ENCODE measurements at regions not wholly inside any gene's neighbourhood (a gene's known extent, or its start where the extent isn't known, plus 50 kb on each side); places are given as distances from the start of the nearest gene placed in this dataset.
A peak's percentile ranks its signal among the peaks of the same experiment; 100 is the strongest.

- Histone ChIP-seq H4K8ac (ENCODE audit: low read depth, low read length) (no peak overlapping the region), H4K91ac (ENCODE audit: low read depth, low read length, poor library complexity) (no peak overlapping the region), H3K23ac (ENCODE audit: low read depth, low read length, poor library complexity) (no peak overlapping the region), H3K9me3 (replicated peaks in 1 of 2; ENCODE audit: control insufficient read depth in 2 of 2, insufficient read depth in 1 of 2, low read depth in 1 of 2, low read length in 2 of 2) (no peaks in the 10 kb centered on the region), H3K27me3 (ENCODE audit: control insufficient read depth in 3 of 3, insufficient read depth in 3 of 3, low read depth in 1 of 3, low read length in 3 of 3) (peaks cover 0 to 14% (median 0%) of the 10 kb centered on the region in 3 experiments), H2AK5ac (ENCODE audit: low read depth, low read length) (no peak overlapping the region), H2AFZ (ENCODE audit: low read length) (no peak overlapping the region), H2BK120ac (ENCODE audit: low read depth, low read length) (no peak overlapping the region), H2BK12ac (ENCODE audit: low read length) (no peak overlapping the region), H3K27ac (replicated peaks; ENCODE audit: low read length) (no peak overlapping the region), H3K36me3 (replicated peaks in 1 of 2; ENCODE audit: control insufficient read depth in 2 of 2, insufficient read depth in 2 of 2, low read length in 2 of 2) (no peaks in the 10 kb centered on the region), H3K4ac (ENCODE audit: low read length) (no peak overlapping the region), H3K79me1 (ENCODE audit: low read depth, low read length) (no peaks in the 10 kb centered on the region), H3K18ac (ENCODE audit: low read length) (peak overlapping the region; percentile 57), H3K9ac (ENCODE audit: low read depth, low read length, poor library complexity) (no peak overlapping the region), H3K4me2 (ENCODE audit: insufficient read depth, low read length, poor library complexity, severe bottlenecking) (no peak overlapping the region), H3K4me1 (ENCODE audit: control insufficient read depth in 2 of 2, insufficient read depth in 1 of 2, low read depth in 1 of 2, low read length in 2 of 2) (peaks cover 0 to 9% of the 10 kb centered on the region in 2 donors), H3K14ac (ENCODE audit: low read length) (no peak overlapping the region), H2BK5ac (ENCODE audit: low read length) (no peak overlapping the region), H2BK15ac (ENCODE audit: low read length) (no peak overlapping the region), H3K4me3 (ENCODE audit: low read length in 2 of 2) (no peak overlapping the region)
- DNase-seq (ENCODE audit: low spot score): no peak
- no CpG with 5 or more reads among the region's 6 CpGs for WGBS, 2 donors (ENCODE audit: extremely low coverage in 2 of 2, insufficient read length in 2 of 2, insufficient replicate concordance in 1 of 2)
These were observed 376.4 kb upstream of the ATP5MC3 start for GRCh38 chr2:175557810-175558377.

- no peak overlapping the region for H4K91ac ChIP-seq (ENCODE audit: low read depth, low read length, poor library complexity)
These were observed 372.4 kb upstream of the ATP5MC3 start for GRCh38 chr2:175553910-175554309.

GRCh38 chr2:175552902-175553301, 371.4 kb upstream of the ATP5MC3 start:
- no peak overlapping the region for H2AFZ ChIP-seq (ENCODE audit: low read length)
- H4K8ac ChIP-seq (ENCODE audit: low read depth, low read length): no peak overlapping the region
- H2BK12ac ChIP-seq (ENCODE audit: low read length): no peak overlapping the region
- no peak overlapping the region for H4K91ac ChIP-seq (ENCODE audit: low read depth, low read length, poor library complexity)
- no peak overlapping the region for H3K9ac ChIP-seq (ENCODE audit: low read depth, low read length, poor library complexity)
- no peak overlapping the region for H3K14ac ChIP-seq (ENCODE audit: low read length)
- no peak overlapping the region for H2BK15ac ChIP-seq (ENCODE audit: low read length)
- peaks cover 0 to 8% of the 10 kb centered on the region in 2 donors for H3K4me1 ChIP-seq (ENCODE audit: control insufficient read depth in 2 of 2, insufficient read depth in 1 of 2, low read depth in 1 of 2, low read length in 2 of 2)
- H3K4ac ChIP-seq (ENCODE audit: low read length): no peak overlapping the region
- no peak overlapping the region for H2BK5ac ChIP-seq (ENCODE audit: low read length)
- H3K4me2 ChIP-seq (ENCODE audit: insufficient read depth, low read length, poor library complexity, severe bottlenecking): no peak overlapping the region
- H3K9me3 ChIP-seq (replicated peaks in 1 of 2; ENCODE audit: control insufficient read depth in 2 of 2, insufficient read depth in 1 of 2, low read depth in 1 of 2, low read length in 2 of 2): no peaks in the 10 kb centered on the region
- H3K23ac ChIP-seq (ENCODE audit: low read depth, low read length, poor library complexity): no peak overlapping the region
- H3K4me3 ChIP-seq (ENCODE audit: low read length in 2 of 2): no peak overlapping the region
- H2AK5ac ChIP-seq (ENCODE audit: low read depth, low read length): no peak overlapping the region
- H2BK120ac ChIP-seq (ENCODE audit: low read depth, low read length): no peak overlapping the region
- DNase-seq (ENCODE audit: low spot score): no peak
- peaks cover 0 to 10% (median 0%) of the 10 kb centered on the region in 3 experiments for H3K27me3 ChIP-seq (ENCODE audit: control insufficient read depth in 3 of 3, insufficient read depth in 3 of 3, low read depth in 1 of 3, low read length in 3 of 3)
- H3K79me1 ChIP-seq (ENCODE audit: low read depth, low read length): no peaks in the 10 kb centered on the region
- no peak overlapping the region for H3K27ac ChIP-seq (replicated peaks; ENCODE audit: low read length)
- H3K36me3 ChIP-seq (replicated peaks in 1 of 2; ENCODE audit: control insufficient read depth in 2 of 2, insufficient read depth in 2 of 2, low read length in 2 of 2): no peaks in the 10 kb centered on the region
- no peak overlapping the region for H3K18ac ChIP-seq (ENCODE audit: low read length)
- WGBS, 2 donors (ENCODE audit: extremely low coverage in 2 of 2, insufficient read length in 2 of 2, insufficient replicate concordance in 1 of 2): no CpG with 5 or more reads among the region's 1 CpG

More at GRCh38 chr2:175553910-175554309, 372.4 kb upstream of the ATP5MC3 start:
- Histone ChIP-seq H3K9me3 (replicated peaks in 1 of 2; ENCODE audit: control insufficient read depth in 2 of 2, insufficient read depth in 1 of 2, low read depth in 1 of 2, low read length in 2 of 2) (no peaks in the 10 kb centered on the region), H2BK120ac (ENCODE audit: low read depth, low read length) (no peak overlapping the region), H3K27me3 (ENCODE audit: control insufficient read depth in 3 of 3, insufficient read depth in 3 of 3, low read depth in 1 of 3, low read length in 3 of 3) (peaks cover 0 to 14% (median 0%) of the 10 kb centered on the region in 3 experiments), H3K14ac (ENCODE audit: low read length) (no peak overlapping the region), H3K23ac (ENCODE audit: low read depth, low read length, poor library complexity) (no peak overlapping the region), H2AFZ (ENCODE audit: low read length) (no peak overlapping the region), H3K4ac (ENCODE audit: low read length) (no peak overlapping the region), H2BK5ac (ENCODE audit: low read length) (no peak overlapping the region), H3K4me2 (ENCODE audit: insufficient read depth, low read length, poor library complexity, severe bottlenecking) (no peak overlapping the region), H2AK5ac (ENCODE audit: low read depth, low read length) (no peak overlapping the region), H3K4me1 (ENCODE audit: control insufficient read depth in 2 of 2, insufficient read depth in 1 of 2, low read depth in 1 of 2, low read length in 2 of 2) (peaks cover 0 to 9% of the 10 kb centered on the region in 2 donors), H3K27ac (replicated peaks; ENCODE audit: low read length) (no peak overlapping the region), H3K36me3 (replicated peaks in 1 of 2; ENCODE audit: control insufficient read depth in 2 of 2, insufficient read depth in 2 of 2, low read length in 2 of 2) (no peaks in the 10 kb centered on the region), H2BK15ac (ENCODE audit: low read length) (no peak overlapping the region), H2BK12ac (ENCODE audit: low read length) (no peak overlapping the region), H3K9ac (ENCODE audit: low read depth, low read length, poor library complexity) (no peak overlapping the region), H3K18ac (ENCODE audit: low read length) (no peak overlapping the region), H4K8ac (ENCODE audit: low read depth, low read length) (no peak overlapping the region), H3K79me1 (ENCODE audit: low read depth, low read length) (no peaks in the 10 kb centered on the region), H3K4me3 (ENCODE audit: low read length in 2 of 2) (no peak overlapping the region)
- no CpG with 5 or more reads among the region's 2 CpGs for WGBS, 2 donors (ENCODE audit: extremely low coverage in 2 of 2, insufficient read length in 2 of 2, insufficient replicate concordance in 1 of 2)
- DNase-seq (ENCODE audit: low spot score): no peak

GRCh38 chr2:175540421-175540820, 358.9 kb upstream of the ATP5MC3 start:
- H3K4me3 ChIP-seq (ENCODE audit: low read length in 2 of 2): no peak overlapping the region
- H3K4me1 ChIP-seq (ENCODE audit: control insufficient read depth in 2 of 2, insufficient read depth in 1 of 2, low read depth in 1 of 2, low read length in 2 of 2): no peaks in the 10 kb centered on the region
- H2AFZ ChIP-seq (ENCODE audit: low read length): no peak overlapping the region
- H2BK5ac ChIP-seq (ENCODE audit: low read length): no peak overlapping the region
- no peak overlapping the region for H4K91ac ChIP-seq (ENCODE audit: low read depth, low read length, poor library complexity)
- no peak overlapping the region for H3K23ac ChIP-seq (ENCODE audit: low read depth, low read length, poor library complexity)
- WGBS, 2 donors (ENCODE audit: extremely low coverage in 2 of 2, insufficient read length in 2 of 2, insufficient replicate concordance in 1 of 2): no CpG with 5 or more reads among the region's 3 CpGs
- H2BK12ac ChIP-seq (ENCODE audit: low read length): no peak overlapping the region
- H3K36me3 ChIP-seq (replicated peaks in 1 of 2; ENCODE audit: control insufficient read depth in 2 of 2, insufficient read depth in 2 of 2, low read length in 2 of 2): no peaks in the 10 kb centered on the region
- H3K79me1 ChIP-seq (ENCODE audit: low read depth, low read length): no peaks in the 10 kb centered on the region
- no peaks in the 10 kb centered on the region for H3K9me3 ChIP-seq (replicated peaks in 1 of 2; ENCODE audit: control insufficient read depth in 2 of 2, insufficient read depth in 1 of 2, low read depth in 1 of 2, low read length in 2 of 2)
- H3K18ac ChIP-seq (ENCODE audit: low read length): no peak overlapping the region
- H4K8ac ChIP-seq (ENCODE audit: low read depth, low read length): no peak overlapping the region
- no peak overlapping the region for H3K4me2 ChIP-seq (ENCODE audit: insufficient read depth, low read length, poor library complexity, severe bottlenecking)
- no peak overlapping the region for H3K14ac ChIP-seq (ENCODE audit: low read length)
- H2BK120ac ChIP-seq (ENCODE audit: low read depth, low read length): no peak overlapping the region
- H2BK15ac ChIP-seq (ENCODE audit: low read length): no peak overlapping the region
- no peak for DNase-seq (ENCODE audit: low spot score)
- no peak overlapping the region for H3K27ac ChIP-seq (replicated peaks; ENCODE audit: low read length)
- H2AK5ac ChIP-seq (ENCODE audit: low read depth, low read length): no peak overlapping the region
- no peak overlapping the region for H3K9ac ChIP-seq (ENCODE audit: low read depth, low read length, poor library complexity)
- no peak overlapping the region for H3K4ac ChIP-seq (ENCODE audit: low read length)
- H3K27me3 ChIP-seq (ENCODE audit: control insufficient read depth in 3 of 3, insufficient read depth in 3 of 3, low read depth in 1 of 3, low read length in 3 of 3): no peaks in the 10 kb centered on the region

Data from neuronal stem cell (in vitro differentiated cells).